Mesenchymal stem cell (in vitro differentiated cells and primary cell): ENCODE measurements at regions not wholly inside any gene's neighbourhood (a gene's known extent, or its start where the extent isn't known, plus 50 kb on each side); places are given as distances from the start of the nearest gene placed in this dataset.
A peak's percentile ranks its signal among the peaks of the same experiment; 100 is the strongest.

Experiments
- DNase-seq: peaks from one replicate; pipeline ENCODE4 v3.0.0-alpha.2; 2013
- H2AFZ ChIP-seq: one replicate; pipeline ENCODE4 v1.6.1; 2013; ENCODE audit warnings: low read depth, mild to moderate bottlenecking, control low read depth, inconsistent platforms, low read length, moderate library complexity
- H2AK5ac ChIP-seq: 2 replicates; pipeline ENCODE4 v1.6.1; 2013; ENCODE audit warnings: low read length, moderate library complexity, mild to moderate bottlenecking, inconsistent platforms; ENCODE audit not compliant: severe bottlenecking
- H2BK120ac ChIP-seq: one replicate; pipeline ENCODE4 v1.6.1; 2013; ENCODE audit warnings: low read depth, mild to moderate bottlenecking, inconsistent platforms, low read length, moderate library complexity
- H2BK12ac ChIP-seq, 2 experiments: one replicate each; pipeline ENCODE4 v1.6.1; 2013; ENCODE audit warnings: inconsistent platforms in 2 of 2, low read length in 2 of 2, mild to moderate bottlenecking in 2 of 2, moderate library complexity in 2 of 2, control low read depth in 1 of 2
- H2BK15ac ChIP-seq: one replicate; pipeline ENCODE4 v1.6.1; 2013; ENCODE audit warnings: mild to moderate bottlenecking, low read depth, inconsistent platforms; ENCODE audit not compliant: poor library complexity, severe bottlenecking
- H2BK5ac ChIP-seq: 2 replicates; pipeline ENCODE4 v1.6.1; 2013; ENCODE audit warnings: low read depth, mild to moderate bottlenecking, low read length, control low read depth, inconsistent platforms; ENCODE audit not compliant: poor library complexity, severe bottlenecking
- H3K14ac ChIP-seq, 2 experiments: one replicate each; pipeline ENCODE4 v1.6.1; 2013; ENCODE audit warnings: inconsistent platforms in 2 of 2, low read length in 2 of 2, control low read depth in 1 of 2, mild to moderate bottlenecking in 1 of 2, moderate library complexity in 1 of 2
- H3K18ac ChIP-seq, 2 experiments: one replicate each; pipeline ENCODE4 v1.6.1; 2013; ENCODE audit warnings: inconsistent platforms in 2 of 2, low read length in 2 of 2, control low read depth in 1 of 2, low read depth in 1 of 2, mild to moderate bottlenecking in 1 of 2
- H3K23ac ChIP-seq, 2 experiments: one replicate each; pipeline ENCODE4 v1.6.1; 2013; ENCODE audit warnings: inconsistent platforms in 2 of 2, low read length in 2 of 2, mild to moderate bottlenecking in 2 of 2, moderate library complexity in 2 of 2, control low read depth in 1 of 2
- H3K27ac ChIP-seq: 2 replicates; pipeline ENCODE4 v1.5.1; 2013; ENCODE audit warnings: mild to moderate bottlenecking, moderate library complexity, low read length, control low read depth, inconsistent platforms; ENCODE audit not compliant: poor library complexity, severe bottlenecking
- H3K27me3 ChIP-seq, 2 experiments: 2 replicates each; pipeline versions ENCODE4 v1.6.1 to v1.7.0; 2013; ENCODE audit warnings: low read length in 2 of 2, mild to moderate bottlenecking in 2 of 2, moderate library complexity in 2 of 2, control low read depth in 1 of 2, inconsistent platforms in 1 of 2; ENCODE audit not compliant: control insufficient read depth in 1 of 2, insufficient read depth in 1 of 2
- H3K36me3 ChIP-seq, 2 experiments: 2 replicates each; pipeline versions ENCODE4 v1.6.1 to v1.7.0; 2013; ENCODE audit warnings: low read length in 2 of 2, control low read depth in 1 of 2, inconsistent platforms in 1 of 2, low read depth in 1 of 2, mild to moderate bottlenecking in 1 of 2; ENCODE audit not compliant: insufficient read depth in 2 of 2, control insufficient read depth in 1 of 2
- H3K4ac ChIP-seq, 2 experiments: one replicate each; pipeline ENCODE4 v1.6.1; 2013; ENCODE audit warnings: inconsistent platforms in 2 of 2, low read length in 2 of 2, mild to moderate bottlenecking in 2 of 2, moderate library complexity in 2 of 2, control low read depth in 1 of 2, low read depth in 1 of 2
- H3K4me1 ChIP-seq: 2 replicates; pipeline ENCODE4 v1.6.1; 2013; ENCODE audit warnings: low read depth, low read length, control low read depth; ENCODE audit not compliant: control insufficient read depth, insufficient read depth
- H3K4me2 ChIP-seq: 2 replicates; pipeline ENCODE4 v1.6.1; 2013; ENCODE audit warnings: low read length, mild to moderate bottlenecking, inconsistent platforms; ENCODE audit not compliant: poor library complexity, severe bottlenecking
- H3K4me3 ChIP-seq, 2 experiments: 2 replicates each; pipeline versions ENCODE4 v1.5.1 to v1.7.0; 2013; ENCODE audit warnings: low read length in 2 of 2, mild to moderate bottlenecking in 2 of 2, control low read depth in 1 of 2, low read depth in 1 of 2; ENCODE audit not compliant: insufficient read depth in 1 of 2
- H3K79me1 ChIP-seq: replicated peaks from 2 replicates; pipeline ENCODE4 v1.6.1; 2013; ENCODE audit warnings: mild to moderate bottlenecking, control low read depth, low read length, inconsistent platforms; ENCODE audit not compliant: poor library complexity, severe bottlenecking
- H3K9ac ChIP-seq: 2 replicates; pipeline ENCODE4 v1.7.0; 2013; ENCODE audit warnings: mild to moderate bottlenecking, low read length, moderate library complexity
- H3K9me3 ChIP-seq: 2 replicates; pipeline ENCODE4 v1.7.0; 2013; ENCODE audit warnings: mild to moderate bottlenecking, low read length; ENCODE audit not compliant: control insufficient read depth
- H4K8ac ChIP-seq: one replicate; pipeline ENCODE4 v1.6.1; 2013; ENCODE audit warnings: inconsistent platforms, mild to moderate bottlenecking, low read length, moderate library complexity
- H4K91ac ChIP-seq: one replicate; pipeline ENCODE4 v1.6.1; 2013; ENCODE audit warnings: mild to moderate bottlenecking, low read length, inconsistent platforms
- WGBS: methylation state at CpG from one replicate; pipeline ENCODE4 v1.1.7; 2013; ENCODE audit warnings: mixed read lengths; 5-methylcytosine and 5-hydroxymethylcytosine counted together

GRCh38 chr1:188228623-188229022 is 1399.9 kb downstream of the PLA2G4A start:
- H2BK15ac ChIP-seq = no peak overlapping the region
- no peaks in the 10 kb centered on the region for H3K79me1 ChIP-seq
- H3K27me3 ChIP-seq = no peaks in the 10 kb centered on the region
- DNase-seq = no peak
- peaks cover 26% of the 10 kb centered on the region for H3K9me3 ChIP-seq
- no peak overlapping the region for H4K8ac ChIP-seq
- H2AFZ ChIP-seq = no peak overlapping the region
- no peak overlapping the region for H3K4me3 ChIP-seq
- H3K4ac ChIP-seq = no peak overlapping the region
- H3K14ac ChIP-seq = no peak overlapping the region
- H3K9ac ChIP-seq = no peak overlapping the region
- H4K91ac ChIP-seq = no peak overlapping the region
- H2BK5ac ChIP-seq = no peak overlapping the region
- H3K4me1 ChIP-seq = no peaks in the 10 kb centered on the region
- H3K18ac ChIP-seq = no peak overlapping the region
- H3K36me3 ChIP-seq = no peaks in the 10 kb centered on the region
- no peak overlapping the region for H3K4me2 ChIP-seq
- no peak overlapping the region for H3K27ac ChIP-seq
- no peak overlapping the region for H2BK12ac ChIP-seq
- H2AK5ac ChIP-seq = no peak overlapping the region
- no peak overlapping the region for H3K23ac ChIP-seq
- no peak overlapping the region for H2BK120ac ChIP-seq

GRCh38 chr1:188237573-188238348 is 1409.0 kb downstream of the PLA2G4A start:
- Histone ChIP-seq H3K36me3 (no peaks in the 10 kb centered on the region), H3K23ac (no peak overlapping the region), H3K27ac (no peak overlapping the region), H2BK15ac (no peak overlapping the region), H4K8ac (no peak overlapping the region), H2AFZ (no peak overlapping the region), H3K9ac (no peak overlapping the region), H3K18ac (no peak overlapping the region), H3K4me3 (no peak overlapping the region), H3K14ac (no peak overlapping the region), H3K27me3 (no peaks in the 10 kb centered on the region), H3K9me3 (no peaks in the 10 kb centered on the region), H2BK12ac (no peak overlapping the region), H4K91ac (no peak overlapping the region), H3K4me1 (no peaks in the 10 kb centered on the region), H3K4me2 (no peak overlapping the region), H2BK5ac (no peak overlapping the region), H2BK120ac (no peak overlapping the region), H2AK5ac (no peak overlapping the region), H3K79me1 (no peaks in the 10 kb centered on the region), H3K4ac (no peak overlapping the region)
- DNase-seq = no peak
- WGBS = 63% methylated on average over 1 of the region's 2 CpGs

GRCh38 chr1:188240772-188241406 is 1412.1 kb downstream of the PLA2G4A start:
- WGBS = 44% methylated on average over 2 of the region's 3 CpGs
- Histone ChIP-seq H3K4me1 (no peaks in the 10 kb centered on the region), H3K79me1 (no peaks in the 10 kb centered on the region), H4K8ac (no peak overlapping the region), H2BK5ac (no peak overlapping the region), H3K27ac (no peak overlapping the region), H3K4me2 (peak overlapping the region; percentile 16), H2BK15ac (no peak overlapping the region), H3K14ac (no peak overlapping the region), H3K9ac (no peak overlapping the region), H3K23ac (no peak overlapping the region), H2BK12ac (no peak overlapping the region), H2BK120ac (no peak overlapping the region), H3K4ac (no peak overlapping the region), H2AFZ (no peak overlapping the region), H2AK5ac (no peak overlapping the region), H3K18ac (no peak overlapping the region), H3K4me3 (no peak overlapping the region), H3K9me3 (no peaks in the 10 kb centered on the region), H4K91ac (no peak overlapping the region), H3K27me3 (no peaks in the 10 kb centered on the region), H3K36me3 (no peaks in the 10 kb centered on the region)
- DNase-seq = no peak

- H3K36me3 ChIP-seq = no peaks in the 10 kb centered on the region
- no peak overlapping the region for H3K4ac ChIP-seq
- H2BK15ac ChIP-seq = no peak overlapping the region
- 67% methylated on average over 1 of the region's 4 CpGs for WGBS
- H2AFZ ChIP-seq = no peak overlapping the region
- no peak overlapping the region for H3K4me2 ChIP-seq
- H4K8ac ChIP-seq = no peak overlapping the region
- no peak overlapping the region for H3K4me3 ChIP-seq
- H3K79me1 ChIP-seq = no peaks in the 10 kb centered on the region
- H2BK12ac ChIP-seq = no peak overlapping the region
- no peak overlapping the region for H2BK5ac ChIP-seq
- no peak overlapping the region for H3K27ac ChIP-seq
- no peak overlapping the region for H3K9ac ChIP-seq
- no peaks in the 10 kb centered on the region for H3K9me3 ChIP-seq
- H3K23ac ChIP-seq = no peak overlapping the region
- H3K18ac ChIP-seq = no peak overlapping the region
- DNase-seq = no peak
- no peaks in the 10 kb centered on the region for H3K4me1 ChIP-seq
- H4K91ac ChIP-seq = no peak overlapping the region
- H3K14ac ChIP-seq = no peak overlapping the region
- H2AK5ac ChIP-seq = no peak overlapping the region
- no peak overlapping the region for H2BK120ac ChIP-seq
- H3K27me3 ChIP-seq = no peaks in the 10 kb centered on the region
Measured at GRCh38 chr1:188241629-188242028, 1412.9 kb downstream of the PLA2G4A start.
